Heart right ventricle (tissue), 16 donors: ENCODE measurements at regions not wholly inside any gene's neighbourhood (a gene's known extent, or its start where the extent isn't known, plus 50 kb on each side); places are given as distances from the start of the nearest gene placed in this dataset.

ENCODE experiments used
- ATAC-seq, 8 donors: fragments of 200-7000 bp; cut with Tn5 transposase; one replicate each; pipeline ENCODE4 v1.9.1; 2020; ENCODE audit warnings: mild to moderate bottlenecking in 8 of 8, moderate library complexity in 8 of 8, moderate number of reproducible peaks in 1 of 8
- DNase-seq, 2 donors: peaks; one replicate each; pipeline ENCODE4 v3.0.0-alpha.2; 2020
- H3K27ac ChIP-seq, 10 donors: fragments of 200-600 bp; sonication (generic) in 2 of 10; one replicate each; pipeline versions ENCODE4 v1.5.0 to v1.8.0; 2020 to 2022; ENCODE audit warnings: mild to moderate bottlenecking in 3 of 10
- H3K27me3 ChIP-seq, 7 donors: fragments of 200-600 bp; one replicate each; pipeline ENCODE4 v1.8.0; 2021 to 2022; ENCODE audit warnings: mild to moderate bottlenecking in 2 of 7
- H3K36me3 ChIP-seq, 9 donors: fragments of 200-600 bp; sonication (generic) in 1 of 9; one replicate each; pipeline versions ENCODE4 v1.5.0 to v1.8.0; 2020 to 2022; ENCODE audit warnings: mild to moderate bottlenecking in 2 of 9
- H3K4me1 ChIP-seq, 9 donors: fragments of 200-600 bp; sonication (generic) in 1 of 9; one replicate each; pipeline versions ENCODE4 v1.5.0 to v1.8.0; 2020 to 2022; ENCODE audit warnings: mild to moderate bottlenecking in 4 of 9
- H3K4me3 ChIP-seq, 10 donors: fragments of 200-600 bp; sonication (generic) in 2 of 10; one replicate each; pipeline versions ENCODE4 v1.5.0 to v1.8.0; 2020 to 2022; ENCODE audit warnings: mild to moderate bottlenecking in 7 of 10, moderate library complexity in 2 of 10
- H3K9me3 ChIP-seq, 11 donors: fragments of 200-600 bp in 10 of 11; sonication (generic) in 2 of 11; one replicate each; pipeline versions ENCODE4 v1.5.0 to v1.8.0; 2013 to 2022; ENCODE audit warnings: mild to moderate bottlenecking in 2 of 11, control low read depth in 1 of 11, moderate library complexity in 1 of 11
- WGBS, 2 donors: extraction: QIAGEN DNeasy Blood & Tissue Kit; methylation state at CpG; one replicate each; pipeline ENCODE4 v1.1.7; 2013; ENCODE audit warnings: inconsistent platforms in 1 of 2; 5-methylcytosine and 5-hydroxymethylcytosine counted together
- intact Hi-C, 10 donors: fragments of 100-400 bp; cut with DNase I; formaldehyde crosslinking; loops; one replicate each; pipeline versions ENCODE4 v1.11.1 to v1.14.2; 2022
- TF ChIP-seq, protein P1 (sequence below), 9 donors: fragments of 200-600 bp; sonication (generic) in 2 of 9; IDR thresholded peaks; one replicate each; pipeline versions ENCODE4 v1.5.0 to v1.8.0; 2021 to 2022; ENCODE audit warnings: antibody characterized with exemption in 9 of 9, mild to moderate bottlenecking in 5 of 9, moderate library complexity in 1 of 9
- donor health status: Arrhythmogenic right ventricular cardiomyopathy.
- donor health status: ischemic (EF 13 %, LVEDD 7.1; RV severe dilation, severe dysfunction).
- donor health status: healthy with polysubstance abuse.
- donor health status: DM: no; HTN: yes; CAD: no.
- donor health status: DM: no; HTN: no; CAD: no.
- donor health status: ischemic (EF 25% LVEDD 6.9; RV normal size, moderate dysfunction).
- donor health status: ischemic (EF 25% LVEDD 5.7; RV mildly dilated, moderate dysfunction).
- donor health status: healthy.
- donor health status: DM: yes; HTN: yes; CAD: no.
- donor health status: Ischemic cardiomyopathy.
- donor health status: ischemic (EF 35%, LVEDD 5.7; RV mildly dilated, moderate dysfunction).
- donor health status: nonischemic (EF 11% LVEDD 7.7; RV severe dilation, severe dysfunction).
- donor health status: DM: yes; HTN: yes; CAD: no.
- donor health status: PGD.
- donor health status: ischemic (EF 29% LVEDD 5.4; RV normal size, mild dysfunction).
- donor health status: nonischemic (EF 23%, LVEDD 6.1; RV moderate dilation, normal function).

- H3K27ac ChIP-seq: no peak overlapping the region
- intact Hi-C loops: no loop called here
- 72 to 78% methylated on average over 4 of the region's 4 CpGs for WGBS, 2 donors
- H3K4me3 ChIP-seq: no peak overlapping the region
- H3K4me1 ChIP-seq: no peaks in the 10 kb centered on the region
- DNase-seq (no peak), ATAC-seq (no peak)
- H3K36me3 ChIP-seq: no peaks in the 10 kb centered on the region
- TF ChIP-seq, protein P1, sequence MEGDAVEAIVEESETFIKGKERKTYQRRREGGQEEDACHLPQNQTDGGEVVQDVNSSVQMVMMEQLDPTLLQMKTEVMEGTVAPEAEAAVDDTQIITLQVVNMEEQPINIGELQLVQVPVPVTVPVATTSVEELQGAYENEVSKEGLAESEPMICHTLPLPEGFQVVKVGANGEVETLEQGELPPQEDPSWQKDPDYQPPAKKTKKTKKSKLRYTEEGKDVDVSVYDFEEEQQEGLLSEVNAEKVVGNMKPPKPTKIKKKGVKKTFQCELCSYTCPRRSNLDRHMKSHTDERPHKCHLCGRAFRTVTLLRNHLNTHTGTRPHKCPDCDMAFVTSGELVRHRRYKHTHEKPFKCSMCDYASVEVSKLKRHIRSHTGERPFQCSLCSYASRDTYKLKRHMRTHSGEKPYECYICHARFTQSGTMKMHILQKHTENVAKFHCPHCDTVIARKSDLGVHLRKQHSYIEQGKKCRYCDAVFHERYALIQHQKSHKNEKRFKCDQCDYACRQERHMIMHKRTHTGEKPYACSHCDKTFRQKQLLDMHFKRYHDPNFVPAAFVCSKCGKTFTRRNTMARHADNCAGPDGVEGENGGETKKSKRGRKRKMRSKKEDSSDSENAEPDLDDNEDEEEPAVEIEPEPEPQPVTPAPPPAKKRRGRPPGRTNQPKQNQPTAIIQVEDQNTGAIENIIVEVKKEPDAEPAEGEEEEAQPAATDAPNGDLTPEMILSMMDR (IDR thresholded peaks at IDR 0.05): no peak
- H3K27me3 ChIP-seq: no peaks in the 10 kb centered on the region
- H3K9me3 ChIP-seq: no peaks in the 10 kb centered on the region
Measured at GRCh38 chr18:30093376-30093775, 949.2 kb downstream of the DSC3 start.

DNA sequence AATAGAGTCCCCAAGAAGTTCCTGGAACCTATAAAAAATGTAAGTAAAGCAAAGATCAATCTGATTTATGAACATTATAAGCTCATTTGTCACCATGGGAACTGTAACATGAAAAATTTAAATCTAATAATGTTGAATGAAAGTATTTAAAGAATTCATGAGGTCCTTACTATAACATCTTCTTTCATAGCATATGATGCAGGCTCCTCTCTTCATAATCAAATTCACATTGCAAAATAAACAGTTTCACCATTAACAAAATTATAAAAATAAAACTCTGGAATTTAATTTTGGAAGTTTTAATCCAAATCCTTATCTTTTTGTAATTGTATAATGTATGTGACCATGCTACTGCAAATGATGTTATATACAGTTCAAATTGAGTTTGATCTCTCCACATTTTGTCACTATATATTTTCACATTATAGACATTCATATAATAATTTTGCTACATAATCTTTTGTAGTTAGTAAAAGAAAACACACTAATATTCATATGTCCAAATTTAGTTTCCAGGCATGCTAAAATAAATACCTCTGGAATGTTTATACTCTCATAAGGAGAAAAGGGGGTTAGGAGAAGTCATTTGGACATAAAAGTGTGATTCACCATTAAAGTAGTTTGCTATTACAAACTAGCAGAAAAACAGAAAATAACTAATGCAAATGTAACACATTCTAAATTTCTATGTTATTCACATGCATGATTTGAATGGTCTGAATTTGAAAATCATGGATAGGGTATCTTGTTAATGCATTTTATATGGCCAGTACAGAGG is 954.1 kb downstream of the DSC3 start:
- Histone ChIP-seq H3K4me3 (no peak overlapping the region), H3K27me3 (no peaks in the 10 kb centered on the region), H3K9me3 (no peaks in the 10 kb centered on the region), H3K27ac (no peak overlapping the region), H3K4me1 (no peaks in the 10 kb centered on the region), H3K36me3 (no peaks in the 10 kb centered on the region)
- DNase-seq (no peak), ATAC-seq (no peak)
- intact Hi-C loops: loop anchor here in 1 of 10 donors (10.0 kb wide), 1 partner anchor 56 kb away; no protein-coding TSS in a partner anchor
- TF ChIP-seq, protein P1 (IDR thresholded peaks at IDR 0.05): no peak

GRCh38 chr18:30086351-30086750 is 956.2 kb downstream of the DSC3 start:
- Histone ChIP-seq H3K4me3 (no peak overlapping the region), H3K36me3 (no peaks in the 10 kb centered on the region), H3K9me3 (peaks cover 0 to 7% (median 0%) of the 10 kb centered on the region in 11 donors), H3K27ac (no peak overlapping the region), H3K27me3 (no peaks in the 10 kb centered on the region), H3K4me1 (no peaks in the 10 kb centered on the region)
- WGBS, 2 donors: 89 to 92% methylated on average over 1 of the region's 1 CpG
- no peak for DNase-seq
- intact Hi-C loops: loop anchor here in 1 of 10 donors (10.0 kb wide), 1 partner anchor 58 kb away; no protein-coding TSS in a partner anchor
- TF ChIP-seq, protein P1 (IDR thresholded peaks at IDR 0.05): no peak
- ATAC-seq: no peak

GRCh38 chr18:30081122-30081521 is 961.4 kb downstream of the DSC3 start:
- TF ChIP-seq, protein P1 (IDR thresholded peaks at IDR 0.05): no peak
- intact Hi-C loops: loop anchor here in 1 of 10 donors (10.0 kb wide), 1 partner anchor 64 kb away; no protein-coding TSS in a partner anchor
- Histone ChIP-seq H3K36me3 (no peaks in the 10 kb centered on the region), H3K4me3 (no peak overlapping the region), H3K27me3 (no peaks in the 10 kb centered on the region), H3K9me3 (peaks cover 0 to 34% (median 3%) of the 10 kb centered on the region in 11 donors), H3K27ac (no peak overlapping the region), H3K4me1 (no peaks in the 10 kb centered on the region)
- ATAC-seq (no peak), DNase-seq (no peak)
